Loucy (cell line): ENCODE measurements at regions not wholly inside any gene's neighbourhood (a gene's known extent, or its start where the extent isn't known, plus 50 kb on each side); places are given as distances from the start of the nearest gene placed in this dataset.

Experiments used
- CTCF ChIP-seq: fragments of 200-600 bp; sonication (generic); conservative IDR thresholded peaks from 2 replicates; pipeline ENCODE4 v1.5.1; 2014; ENCODE audit warnings: mild to moderate bottlenecking, antibody characterized with exemption, low read length
- EZH2phosphoT487 ChIP-seq: fragments of 200-600 bp; IDR thresholded peaks from 2 replicates; pipeline ENCODE4 v1.6.1; 2018; ENCODE audit warnings: antibody characterized with exemption, mild to moderate bottlenecking, moderate library complexity, borderline replicate concordance

- no peak for TF ChIP-seq CTCF
- no peak for TF ChIP-seq EZH2phosphoT487
These were observed 178.8 kb upstream of the GLI2 start for GRCh38 chr2:120556911-120557310.
